ENCODE measurements at regions not wholly inside any gene's neighbourhood (a gene's known extent, or its start where the extent isn't known, plus 50 kb on each side); places are given as distances from the start of the nearest gene placed in this dataset.

DNA sequence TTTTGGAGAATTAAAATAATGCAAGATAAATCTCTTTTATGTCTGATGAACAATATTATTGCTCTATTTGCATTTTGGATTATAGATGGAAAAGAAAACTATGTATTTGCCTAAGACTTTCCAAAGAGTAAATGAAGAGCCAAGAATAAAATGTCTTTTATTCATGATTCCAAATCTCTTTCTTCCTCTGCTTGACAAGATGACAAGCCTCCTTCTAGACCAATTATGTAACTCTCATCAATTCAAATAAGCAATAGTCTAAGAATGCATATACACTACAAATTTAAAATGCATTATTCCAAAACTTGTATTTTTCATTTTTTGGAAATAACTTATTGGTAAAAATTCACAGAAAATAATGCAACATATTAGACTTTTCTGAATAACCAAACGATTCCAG is 377.3 kb downstream of the GASK1B start:
- Mint-ChIP-seq H3K9me3 (ENCODE audit: insufficient read depth) (peaks cover 5% of the 10 kb centered on the region), H3K27ac (no peak overlapping the region), H3K4me1 (no peaks in the 10 kb centered on the region), H3K27me3 (no peaks in the 10 kb centered on the region), H3K4me3 (no peak overlapping the region)
- ChIA-PET CTCF (no interaction called here), POLR2A (no interaction called here)
- Histone ChIP-seq H3K36me3 (replicated peaks in 1 of 2; ENCODE audit: control extremely low read depth in 1 of 2, control insufficient read depth in 1 of 2, extremely low read depth in 1 of 2, insufficient read depth in 2 of 2, low read length in 1 of 2) (no peaks in the 10 kb centered on the region), H3K4me1 (ENCODE audit: control insufficient read depth in 2 of 2, insufficient read depth in 2 of 2, low read length in 2 of 2) (no peaks in the 10 kb centered on the region), H3K27ac (ENCODE audit: low read length in 2 of 2) (no peak overlapping the region), H3K4me2 (replicated peaks; ENCODE audit: low read depth, low read length, poor library complexity, severe bottlenecking) (no peak overlapping the region), H2AFZ (ENCODE audit: insufficient read depth, low read depth, low read length, poor library complexity, severe bottlenecking) (no peak overlapping the region), H4K20me1 (ENCODE audit: control insufficient read depth, insufficient read depth, low read length, poor library complexity, severe bottlenecking) (no peaks in the 10 kb centered on the region), H3K4me3 (ENCODE audit: control extremely low read depth in 1 of 5, extremely low read depth in 1 of 5, insufficient read depth in 1 of 5, low read depth in 2 of 5, low read length in 4 of 5) (no peak overlapping the region), H3K9me3 (ENCODE audit: control extremely low read depth in 1 of 3, control insufficient read depth in 2 of 3, insufficient read depth in 1 of 3, low read length in 2 of 3) (no peaks in the 10 kb centered on the region), H3K79me2 (ENCODE audit: control insufficient read depth, insufficient read depth, low read length) (no peaks in the 10 kb centered on the region), H3K27me3 (replicated peaks in 1 of 4; ENCODE audit: control extremely low read depth in 1 of 4, control insufficient read depth in 3 of 4, insufficient read depth in 4 of 4, low read length in 3 of 4) (no peaks in the 10 kb centered on the region), H3K9ac (ENCODE audit: low read length) (no peak overlapping the region)
- ATAC-seq (ENCODE audit: low read depth), result no peak
- no CpG with 5 or more reads among the region's 1 CpG for WGBS (ENCODE audit: insufficient coverage)
- no peak for DNase-seq
- TF ChIP-seq CTCF (IDR thresholded peaks at IDR 0.05) (no peak), EZH2 (IDR thresholded peaks at IDR 0.05; ENCODE audit: borderline replicate concordance, insufficient read depth, low read depth, low read length, poor library complexity, severe bottlenecking) (no peak)
- intact Hi-C loops (cut with micrococcal nuclease), result no loop called here

- POLR2A ChIA-PET, result no interaction called here
- Mint-ChIP-seq H3K27me3 (no peaks in the 10 kb centered on the region), H3K9me3 (ENCODE audit: insufficient read depth) (peaks cover 5% of the 10 kb centered on the region), H3K4me3 (no peak overlapping the region), H3K27ac (no peak overlapping the region), H3K4me1 (no peaks in the 10 kb centered on the region)
- no peaks in the 10 kb centered on the region for H3K79me2 ChIP-seq (ENCODE audit: control insufficient read depth, insufficient read depth, low read length)
- H3K4me2 ChIP-seq (replicated peaks; ENCODE audit: low read depth, low read length, poor library complexity, severe bottlenecking), result no peak overlapping the region
- H3K27ac ChIP-seq (ENCODE audit: low read length in 2 of 2), result no peak overlapping the region
- H3K4me3 ChIP-seq (ENCODE audit: control extremely low read depth in 1 of 5, extremely low read depth in 1 of 5, insufficient read depth in 1 of 5, low read depth in 2 of 5, low read length in 4 of 5), result no peak overlapping the region
- H3K27me3 ChIP-seq (replicated peaks in 1 of 4; ENCODE audit: control extremely low read depth in 1 of 4, control insufficient read depth in 3 of 4, insufficient read depth in 4 of 4, low read length in 3 of 4), result no peaks in the 10 kb centered on the region
- H3K9ac ChIP-seq (ENCODE audit: low read length), result no peak overlapping the region
- H3K36me3 ChIP-seq (replicated peaks in 1 of 2; ENCODE audit: control extremely low read depth in 1 of 2, control insufficient read depth in 1 of 2, extremely low read depth in 1 of 2, insufficient read depth in 2 of 2, low read length in 1 of 2), result no peaks in the 10 kb centered on the region
- no peaks in the 10 kb centered on the region for H3K9me3 ChIP-seq (ENCODE audit: control extremely low read depth in 1 of 3, control insufficient read depth in 2 of 3, insufficient read depth in 1 of 3, low read length in 2 of 3)
- H4K20me1 ChIP-seq (ENCODE audit: control insufficient read depth, insufficient read depth, low read length, poor library complexity, severe bottlenecking), result no peaks in the 10 kb centered on the region
- no peak for DNase-seq
- no peak for ATAC-seq (ENCODE audit: low read depth)
- CTCF ChIA-PET, result no interaction called here
- intact Hi-C loops (cut with micrococcal nuclease), result no loop called here
- no peak overlapping the region for H2AFZ ChIP-seq (ENCODE audit: insufficient read depth, low read depth, low read length, poor library complexity, severe bottlenecking)
- TF ChIP-seq CTCF (IDR thresholded peaks at IDR 0.05) (no peak), EZH2 (IDR thresholded peaks at IDR 0.05; ENCODE audit: borderline replicate concordance, insufficient read depth, low read depth, low read length, poor library complexity, severe bottlenecking) (no peak)
- H3K4me1 ChIP-seq (ENCODE audit: control insufficient read depth in 2 of 2, insufficient read depth in 2 of 2, low read length in 2 of 2), result no peaks in the 10 kb centered on the region
Measured at GRCh38 chr4:157792716-157793115, 380.1 kb downstream of the GASK1B start.

Measured in B cell (primary cell).